ENCODE measurements at regions not wholly inside any gene's neighbourhood (a gene's known extent, or its start where the extent isn't known, plus 50 kb on each side); places are given as distances from the start of the nearest gene placed in this dataset.

GRCh38 chr9:96113032-96113431 lies 188.9 kb downstream of the HSD17B3 start:
- no peak for FAIRE-seq
- ChIA-PET CTCF (no interaction called here), POLR2A (no interaction called here)
- H3K4me1 ChIP-seq: peaks cover 25% of the 10 kb centered on the region
- no peak overlapping the region for H3K4me3 ChIP-seq
- DNase-seq (ENCODE audit: low read depth in 1 of 2, low spot score in 1 of 2): peak in 1 of 2 experiments; percentile 13
- ATAC-seq: no peak
- H3K4me2 ChIP-seq: no peak overlapping the region
- H3K9me3 ChIP-seq: peaks cover 4% of the 10 kb centered on the region; the same call in 1 of the 3 replicates
- H3K27ac ChIP-seq: no peak overlapping the region; a peak in 1 of 6 replicates
- TF ChIP-seq RAD21 (conservative IDR thresholded peaks at IDR 0.05 in 1 of 2, IDR thresholded peaks at IDR 0.05 in 1 of 2) (peak; percentile 25 to 29; a peak in 3 of 5 replicates), ZSCAN20 (CRISPR knock-in tag; IDR thresholded peaks at IDR 0.05) (no peak), USF2 (IDR thresholded peaks at IDR 0.05) (no peak)
- 87% methylated on average over 3 of the region's 3 CpGs for WGBS (ENCODE audit: missing lambda C conversion rate)

- ChIA-PET POLR2A (interaction anchor here (0.7 kb wide), 1 partner anchor 183 kb away, joined by 11 read pairs; no protein-coding TSS in a partner anchor), CTCF (no interaction called here)
- no peaks in the 10 kb centered on the region for H3K9me3 ChIP-seq
- no peak overlapping the region for H3K4me3 ChIP-seq
- peaks cover 6% of the 10 kb centered on the region; the same call in 2 of the 3 replicates for H3K4me1 ChIP-seq
- no peak overlapping the region for H3K27ac ChIP-seq
- DNase-seq (ENCODE audit: low read depth in 1 of 2, low spot score in 1 of 2): no peak
- H3K4me2 ChIP-seq: no peak overlapping the region
- ATAC-seq: no peak
- FAIRE-seq: no peak
- 69% methylated on average over 6 of the region's 6 CpGs for WGBS (ENCODE audit: missing lambda C conversion rate)
- TF ChIP-seq FOSB (CRISPR knock-in tag; IDR thresholded peaks at IDR 0.05) (no peak), PBX3 (IDR thresholded peaks at IDR 0.05) (no peak), PHF8 (IDR thresholded peaks at IDR 0.05; ENCODE audit: borderline replicate concordance, low read depth) (no peak), CEBPB (IDR thresholded peaks at IDR 0.05) (peak in 1 of 2 experiments; percentile 20; a peak in 1 of 4 replicates), CBX2 (IDR thresholded peaks at IDR 0.05; ENCODE audit: borderline replicate concordance, low read depth) (no peak), BCL3 (IDR thresholded peaks at IDR 0.05) (no peak), NPAS2 (CRISPR knock-in tag; IDR thresholded peaks at IDR 0.05; ENCODE audit: borderline replicate concordance) (no peak), HOXA7 (CRISPR knock-in tag; IDR thresholded peaks at IDR 0.05) (no peak)
Observed at GRCh38 chr9:96109680-96110351, 192.2 kb downstream of the HSD17B3 start.

- POLR2A ChIA-PET: no interaction called here
- DNase-seq (ENCODE audit: low read depth in 1 of 2, low spot score in 1 of 2): no peak
- ATAC-seq: no peak
- no peak for FAIRE-seq
- TF ChIP-seq ESRRA (IDR thresholded peaks at IDR 0.05; ENCODE audit: borderline replicate concordance, low read length) (no peak), FOSL2 (IDR thresholded peaks at IDR 0.05) (no peak), FOSL2 (CRISPR knock-in tag; IDR thresholded peaks at IDR 0.05) (no peak), ZC3H11A (IDR thresholded peaks at IDR 0.05) (no peak), NR3C1 (IDR thresholded peaks at IDR 0.05) (no peak), BHLHE40 (IDR thresholded peaks at IDR 0.05; ENCODE audit: low read depth, low read length) (no peak), EP300 (IDR thresholded peaks at IDR 0.05) (no peak), MAFK (IDR thresholded peaks at IDR 0.05; ENCODE audit: partially characterized antibody) (no peak), RARB (CRISPR knock-in tag; IDR thresholded peaks at IDR 0.05) (no peak), POLR2AphosphoS2 (conservative IDR thresholded peaks at IDR 0.05; ENCODE audit: low read length) (no peak), TP53 (CRISPR knock-in tag; IDR thresholded peaks at IDR 0.05) (no peak), MAX (IDR thresholded peaks at IDR 0.05) (no peak)
- 77% methylated on average over 8 of the region's 8 CpGs for WGBS (ENCODE audit: missing lambda C conversion rate)
- Histone ChIP-seq H3K9me3 (no peaks in the 10 kb centered on the region; the same call in 2 of the 3 replicates), H3K27ac (no peak overlapping the region), H3K4me1 (peaks cover 6% of the 10 kb centered on the region; the same call in 1 of the 3 replicates), H3K4me2 (no peak overlapping the region), H3K4me3 (no peak overlapping the region)
- CTCF ChIA-PET: interaction anchor here (1.5 kb wide), 1 partner anchor 16 kb away, joined by 5 read pairs; no protein-coding TSS in a partner anchor
Observed at GRCh38 chr9:96108691-96109380, 193.1 kb downstream of the HSD17B3 start.
